Activated naive CD8-positive, alpha-beta T cell treated with anti-CD3 and anti-CD28 coated beads, Interleukin-2, amount 10 ng/mL, durations not matched to agents 7 days and 5 days (primary cell): ENCODE measurements at regions not wholly inside any gene's neighbourhood (a gene's known extent, or its start where the extent isn't known, plus 50 kb on each side); places are given as distances from the start of the nearest gene placed in this dataset.

Experiments used
- ATAC-seq: fragments of 150-1000 bp; cut with Tn5 transposase; one replicate; pipeline ENCODE4 v1.10.0; 2021; ENCODE audit warnings: low read depth, moderate library complexity
- POLR2A ChIA-PET: fragments of 350-600 bp; sonication (Branson Sonifier 250); formaldehyde crosslinking; loops from one replicate; lab custom pipeline; 2021; ENCODE audit warnings: antibody characterized with exemption; lab: Charles Lee
- DNase-seq: peaks from one replicate; pipeline ENCODE4 v3.0.0; 2021
- H3K27ac Mint-ChIP-seq: one replicate; pipeline ENCODE4 v1.8.0; 2022; ENCODE audit warnings: mild to moderate bottlenecking, mixed read lengths
- H3K27me3 Mint-ChIP-seq: one replicate; pipeline ENCODE4 v1.8.0; 2022; ENCODE audit warnings: mild to moderate bottlenecking, moderate library complexity, mixed read lengths
- H3K36me3 Mint-ChIP-seq: one replicate; pipeline ENCODE4 v1.8.0; 2021; ENCODE audit warnings: mild to moderate bottlenecking, mixed read lengths
- H3K4me1 Mint-ChIP-seq: one replicate; pipeline ENCODE4 v1.8.0; 2021; ENCODE audit warnings: mixed read lengths
- H3K4me3 Mint-ChIP-seq: one replicate; pipeline ENCODE4 v1.8.0; 2022; ENCODE audit warnings: mild to moderate bottlenecking, moderate library complexity, mixed read lengths
- H3K9me3 Mint-ChIP-seq: one replicate; pipeline ENCODE4 v1.8.0; 2021; ENCODE audit warnings: mixed read lengths

DNA sequence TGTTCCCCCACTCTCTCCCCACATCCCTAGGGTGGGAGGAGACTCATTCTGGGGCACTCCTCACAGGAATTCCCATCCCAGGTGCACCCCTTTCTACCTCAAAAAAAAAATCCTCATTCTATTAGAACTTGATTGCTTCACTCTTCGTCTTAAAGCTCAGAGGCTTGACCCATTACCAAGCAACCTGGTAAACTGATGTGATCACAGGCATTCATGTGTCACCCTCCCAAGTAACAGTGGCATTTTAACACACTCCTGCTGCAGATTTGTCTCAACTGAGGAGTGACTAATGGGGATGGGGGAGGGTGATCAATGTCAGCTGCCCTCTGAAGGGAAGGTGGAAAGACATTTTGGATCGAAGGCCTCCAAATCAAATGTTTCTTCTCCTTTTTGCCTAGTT lies 78.1 kb upstream of the PTHLH start:
- ATAC-seq = no peak
- Mint-ChIP-seq H3K27ac (no peak overlapping the region), H3K4me3 (no peak overlapping the region), H3K36me3 (no peaks in the 10 kb centered on the region), H3K9me3 (peaks cover 6% of the 10 kb centered on the region), H3K27me3 (peaks cover 5% of the 10 kb centered on the region), H3K4me1 (no peaks in the 10 kb centered on the region)
- POLR2A ChIA-PET = no interaction called here
- DNase-seq = no peak

DNA sequence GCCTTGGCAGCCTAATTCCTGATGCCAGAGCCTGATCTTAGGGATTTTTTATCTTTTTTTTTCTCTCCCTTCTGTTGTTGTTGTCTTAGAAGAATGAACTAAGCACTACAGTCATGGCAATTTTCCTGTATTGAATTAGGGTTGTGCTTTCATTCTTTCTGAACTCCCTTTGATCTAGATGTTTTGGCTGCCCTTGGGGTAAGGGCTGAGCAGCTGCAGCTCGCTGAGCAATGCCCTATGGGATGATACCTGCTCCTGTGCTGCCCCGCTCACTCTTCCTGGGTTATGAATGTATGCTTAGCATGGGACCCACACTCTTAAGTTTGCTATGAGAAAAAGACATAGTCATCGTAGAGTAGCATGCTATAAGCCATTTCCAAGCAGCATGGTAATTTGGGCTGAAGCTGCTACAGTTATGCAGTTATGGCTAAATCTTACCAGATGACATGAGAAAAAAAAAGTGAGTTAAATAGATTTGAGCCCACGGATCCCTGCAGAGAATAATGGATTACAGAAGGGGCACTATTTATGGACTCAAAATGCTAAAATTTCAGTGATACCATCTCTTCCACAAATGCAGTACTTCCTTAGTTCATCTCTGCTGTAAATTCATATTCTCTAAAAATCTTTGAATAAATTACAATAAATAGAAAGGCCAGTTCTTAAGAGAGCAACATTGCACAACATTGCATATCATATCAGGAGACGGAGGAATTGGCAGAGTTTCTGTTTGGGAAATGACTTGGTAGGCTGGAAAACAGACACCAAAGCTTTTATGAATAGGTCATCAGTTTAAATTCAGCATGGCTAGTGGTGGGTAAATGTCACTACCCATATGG lies 79.2 kb upstream of the PTHLH start:
- Mint-ChIP-seq H3K36me3 (no peaks in the 10 kb centered on the region), H3K27me3 (peaks cover 5% of the 10 kb centered on the region), H3K9me3 (peaks cover 3% of the 10 kb centered on the region), H3K4me1 (no peaks in the 10 kb centered on the region), H3K4me3 (no peak overlapping the region), H3K27ac (no peak overlapping the region)
- ATAC-seq = no peak
- POLR2A ChIA-PET = no interaction called here
- DNase-seq = no peak

- Mint-ChIP-seq H3K27me3 (peaks cover 7% of the 10 kb centered on the region), H3K36me3 (no peaks in the 10 kb centered on the region), H3K4me3 (no peak overlapping the region), H3K9me3 (no peaks in the 10 kb centered on the region), H3K4me1 (peaks cover 2% of the 10 kb centered on the region), H3K27ac (no peak overlapping the region)
- POLR2A ChIA-PET = no interaction called here
- ATAC-seq (no peak), DNase-seq (no peak)
These were observed 81.0 kb upstream of the PTHLH start for GRCh38 chr12:28053564-28053963.

- peaks cover 2% of the 10 kb centered on the region for H3K4me1 Mint-ChIP-seq
- peaks cover 3% of the 10 kb centered on the region for H3K27me3 Mint-ChIP-seq
- no peaks in the 10 kb centered on the region for H3K9me3 Mint-ChIP-seq
- H3K4me3 Mint-ChIP-seq = no peak overlapping the region
- H3K36me3 Mint-ChIP-seq = no peaks in the 10 kb centered on the region
- POLR2A ChIA-PET = no interaction called here
- no peak for ATAC-seq
- H3K27ac Mint-ChIP-seq = no peak overlapping the region
- DNase-seq = no peak
These were observed 82.0 kb upstream of the PTHLH start for GRCh38 chr12:28054583-28054982.

DNA sequence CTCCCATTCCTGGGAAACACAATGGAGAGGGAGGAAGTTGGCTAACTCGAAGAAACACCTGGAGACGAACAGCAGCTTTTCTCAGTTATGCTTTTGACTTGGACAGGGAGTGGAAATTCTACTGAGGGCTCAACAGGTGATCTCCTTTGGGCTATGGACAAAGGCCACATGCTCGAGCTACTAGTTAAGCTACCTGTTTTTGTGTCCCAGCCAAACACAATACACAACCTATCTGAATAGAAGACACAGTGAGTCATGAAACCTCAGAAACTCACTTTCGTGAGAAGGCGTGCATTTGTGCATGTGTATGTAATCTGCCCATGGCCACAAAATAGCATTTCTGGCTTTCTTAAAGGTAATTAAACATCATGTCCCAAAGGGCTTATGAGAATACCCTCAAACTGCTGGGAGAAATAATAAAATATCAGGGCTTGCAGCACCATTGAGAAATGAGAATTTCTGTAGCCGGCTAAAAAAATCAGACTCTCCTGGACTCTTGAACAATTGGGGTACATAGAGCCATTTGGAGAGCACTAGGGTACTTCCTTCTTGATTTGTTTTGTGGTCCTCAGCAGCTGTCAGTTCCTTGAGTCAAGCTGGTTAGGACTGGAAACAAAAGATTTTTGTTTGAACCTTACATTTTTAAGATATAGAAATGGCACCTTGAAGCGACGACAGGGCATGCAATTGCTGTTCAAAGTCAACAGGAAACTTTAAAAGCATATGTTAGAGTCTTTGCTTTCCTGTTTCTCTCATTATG lies 85.5 kb upstream of the PTHLH start:
- no peak for ATAC-seq
- no peaks in the 10 kb centered on the region for H3K36me3 Mint-ChIP-seq
- H3K4me1 Mint-ChIP-seq = peaks cover 2% of the 10 kb centered on the region
- no peak for DNase-seq
- peaks cover 3% of the 10 kb centered on the region for H3K27me3 Mint-ChIP-seq
- POLR2A ChIA-PET = no interaction called here
- H3K27ac Mint-ChIP-seq = no peak overlapping the region
- no peaks in the 10 kb centered on the region for H3K9me3 Mint-ChIP-seq
- H3K4me3 Mint-ChIP-seq = no peak overlapping the region

GRCh38 chr12:28059220-28059619 lies 86.7 kb upstream of the PTHLH start:
- ATAC-seq (no peak), DNase-seq (no peak)
- Mint-ChIP-seq H3K36me3 (no peaks in the 10 kb centered on the region), H3K4me1 (peaks cover 2% of the 10 kb centered on the region), H3K4me3 (no peak overlapping the region), H3K27me3 (peaks cover 3% of the 10 kb centered on the region), H3K27ac (no peak overlapping the region), H3K9me3 (no peaks in the 10 kb centered on the region)
- POLR2A ChIA-PET = no interaction called here

- POLR2A ChIA-PET = no interaction called here
- Mint-ChIP-seq H3K27ac (no peak overlapping the region), H3K27me3 (peaks cover 3% of the 10 kb centered on the region), H3K4me3 (no peak overlapping the region), H3K4me1 (peaks cover 2% of the 10 kb centered on the region), H3K36me3 (no peaks in the 10 kb centered on the region), H3K9me3 (no peaks in the 10 kb centered on the region)
- DNase-seq (no peak), ATAC-seq (no peak)
These were observed 87.1 kb upstream of the PTHLH start for GRCh38 chr12:28059668-28060067.

DNA sequence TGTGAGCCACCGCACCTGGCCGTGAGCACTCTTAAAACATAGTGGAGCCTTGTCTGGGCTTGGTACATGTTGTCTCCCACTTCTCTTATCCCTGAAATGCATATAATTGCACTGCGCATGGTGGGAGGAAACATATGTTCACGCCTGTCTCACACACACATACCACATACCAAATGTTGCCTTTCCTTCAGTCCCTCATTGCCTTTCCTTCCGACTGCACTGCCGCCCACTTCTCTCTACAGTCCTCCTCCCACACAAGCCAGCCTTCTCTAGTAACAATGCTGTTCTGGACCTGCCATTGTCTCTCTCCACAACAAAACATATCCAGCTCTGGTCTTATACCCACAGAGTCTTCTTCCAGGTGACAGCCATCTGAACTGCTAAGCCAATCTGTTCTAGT lies 88.3 kb upstream of the PTHLH start:
- no peak for DNase-seq
- Mint-ChIP-seq H3K36me3 (no peaks in the 10 kb centered on the region), H3K27me3 (peaks cover 3% of the 10 kb centered on the region), H3K4me1 (peaks cover 2% of the 10 kb centered on the region), H3K4me3 (no peak overlapping the region), H3K9me3 (no peaks in the 10 kb centered on the region), H3K27ac (no peak overlapping the region)
- POLR2A ChIA-PET = no interaction called here
- no peak for ATAC-seq

DNA sequence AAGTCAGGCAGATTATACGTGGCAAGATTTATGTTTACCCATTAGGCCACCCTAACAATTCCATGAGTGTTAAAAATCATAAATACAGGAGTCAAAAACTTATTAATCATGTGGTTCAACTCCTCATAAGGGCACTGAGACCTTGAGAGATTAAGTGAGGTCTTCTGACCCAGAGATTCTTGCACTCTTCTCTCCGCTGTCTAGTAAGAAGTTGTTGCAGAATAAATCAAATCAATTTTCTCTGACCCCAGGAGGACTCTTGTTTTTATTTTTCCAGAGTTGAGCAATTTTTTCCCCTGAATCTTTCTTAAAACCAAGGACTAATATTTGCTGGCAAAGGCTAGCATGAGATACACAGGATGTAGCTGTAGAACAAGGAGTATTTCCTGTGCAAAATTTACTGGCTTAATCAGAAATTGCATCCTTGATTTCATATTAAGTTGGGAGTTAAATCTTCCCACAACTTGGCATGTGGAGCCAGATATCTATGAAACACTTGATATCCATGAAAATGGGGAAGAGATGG lies 90.9 kb upstream of the PTHLH start:
- H3K36me3 Mint-ChIP-seq = no peaks in the 10 kb centered on the region
- no peak overlapping the region for H3K27ac Mint-ChIP-seq
- DNase-seq (no peak), ATAC-seq (no peak)
- no peaks in the 10 kb centered on the region for H3K27me3 Mint-ChIP-seq
- H3K9me3 Mint-ChIP-seq = peaks cover 2% of the 10 kb centered on the region
- no peaks in the 10 kb centered on the region for H3K4me1 Mint-ChIP-seq
- no peak overlapping the region for H3K4me3 Mint-ChIP-seq
- POLR2A ChIA-PET = no interaction called here

DNA sequence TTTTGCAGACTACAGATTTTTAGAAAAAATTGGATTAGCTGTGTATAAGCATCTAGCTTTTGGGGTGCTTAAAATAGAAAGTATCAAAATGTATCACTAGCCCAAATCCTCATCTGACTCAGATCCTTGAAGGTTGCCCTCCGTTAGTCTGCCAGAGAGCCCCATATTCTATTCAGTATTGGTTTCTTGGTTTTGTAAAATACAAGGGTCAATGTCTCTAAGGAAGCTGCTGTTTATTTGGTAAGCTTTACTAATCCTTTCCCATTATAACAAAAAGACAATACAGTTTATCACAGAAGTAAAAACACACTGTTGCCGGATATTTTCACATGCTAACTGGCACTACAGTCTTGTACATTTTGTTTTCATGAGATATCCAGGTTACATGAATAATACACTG lies 92.8 kb upstream of the PTHLH start:
- Mint-ChIP-seq H3K4me1 (no peaks in the 10 kb centered on the region), H3K4me3 (no peak overlapping the region), H3K27me3 (peaks cover 2% of the 10 kb centered on the region), H3K36me3 (no peaks in the 10 kb centered on the region), H3K27ac (no peak overlapping the region), H3K9me3 (peaks cover 2% of the 10 kb centered on the region)
- ATAC-seq (no peak), DNase-seq (no peak)
- POLR2A ChIA-PET = no interaction called here

DNA sequence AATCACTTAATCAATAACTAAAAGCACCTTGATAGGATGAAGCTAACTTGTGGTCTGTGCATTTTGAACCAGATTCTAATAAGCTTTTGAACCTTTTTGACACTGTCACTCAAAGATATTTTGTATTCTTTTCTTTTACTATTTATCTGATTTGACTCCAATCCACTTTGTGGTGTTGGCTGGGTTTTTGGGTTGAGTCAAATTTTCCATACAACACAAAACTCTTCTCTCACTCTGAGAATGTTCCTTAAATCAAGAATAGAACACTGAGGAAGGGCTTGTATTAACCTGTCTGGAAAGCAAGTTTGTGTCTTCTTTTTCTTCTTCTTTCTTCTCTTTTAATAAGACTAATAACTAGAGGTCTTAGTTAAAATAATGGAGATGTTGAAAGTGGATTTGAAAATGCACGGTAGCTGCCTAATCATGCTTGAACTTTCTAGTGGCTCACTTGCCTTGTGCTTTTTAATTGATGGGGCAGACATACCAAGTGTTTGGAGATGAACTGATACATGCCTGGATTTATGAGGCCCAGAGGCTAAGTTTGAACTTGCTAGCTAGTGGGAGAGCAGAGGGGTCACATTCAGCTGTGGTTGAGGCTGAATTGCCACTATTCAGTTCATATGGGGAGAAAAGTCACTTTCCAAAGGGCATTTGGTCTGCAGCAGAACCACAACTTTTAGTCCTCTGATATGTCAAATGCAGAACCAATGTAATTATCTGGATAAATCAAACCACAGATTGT lies 93.5 kb upstream of the PTHLH start:
- ATAC-seq (no peak), DNase-seq (no peak)
- Mint-ChIP-seq H3K27me3 (peaks cover 6% of the 10 kb centered on the region), H3K36me3 (no peaks in the 10 kb centered on the region), H3K4me1 (no peaks in the 10 kb centered on the region), H3K9me3 (peaks cover 2% of the 10 kb centered on the region), H3K27ac (no peak overlapping the region), H3K4me3 (no peak overlapping the region)
- POLR2A ChIA-PET = no interaction called here

DNA sequence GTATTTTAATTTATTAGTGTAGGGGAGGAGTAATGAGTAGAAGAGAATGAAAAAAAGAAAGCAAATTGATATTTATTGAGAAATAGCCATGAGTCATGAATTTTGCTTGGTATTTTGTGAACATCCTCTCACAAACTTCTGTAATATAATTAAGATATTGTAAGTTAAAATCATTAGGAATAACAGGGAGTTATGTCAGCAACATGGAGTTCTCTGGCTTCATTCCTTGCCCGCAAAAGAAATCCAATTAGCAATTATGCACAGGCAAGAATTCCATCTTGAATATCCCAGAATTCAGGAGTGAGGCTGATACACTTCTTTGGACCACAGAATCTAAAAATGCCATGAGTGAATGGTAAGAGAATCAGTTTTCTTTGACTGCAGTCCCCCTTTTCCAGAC lies 94.3 kb upstream of the PTHLH start:
- peaks cover 6% of the 10 kb centered on the region for H3K27me3 Mint-ChIP-seq
- no peak for ATAC-seq

GRCh38 chr12:28068467-28068866 lies 95.9 kb upstream of the PTHLH start:
- no peak for ATAC-seq
- H3K27ac Mint-ChIP-seq = no peak overlapping the region
- POLR2A ChIA-PET = no interaction called here

More for the DNA sequence above, 94.3 kb upstream of the PTHLH start:
- Mint-ChIP-seq H3K9me3 (peaks cover 2% of the 10 kb centered on the region), H3K36me3 (no peaks in the 10 kb centered on the region), H3K4me1 (no peaks in the 10 kb centered on the region), H3K4me3 (no peak overlapping the region), H3K27ac (no peak overlapping the region)
- DNase-seq = no peak
- POLR2A ChIA-PET = no interaction called here

More at GRCh38 chr12:28068467-28068866, 95.9 kb upstream of the PTHLH start:
- Mint-ChIP-seq H3K27me3 (peaks cover 6% of the 10 kb centered on the region), H3K4me1 (no peaks in the 10 kb centered on the region), H3K4me3 (no peak overlapping the region), H3K9me3 (peaks cover 4% of the 10 kb centered on the region), H3K36me3 (no peaks in the 10 kb centered on the region)
- DNase-seq = no peak
